ENCODE measurements at regions not wholly inside any gene's neighbourhood (a gene's known extent, or its start where the extent isn't known, plus 50 kb on each side); places are given as distances from the start of the nearest gene placed in this dataset.
"Not testable (repeated sequence)": the region's sequence is repeated elsewhere in the genome, so short reads cannot be mapped to it uniquely, and the experiment has no call there.

GRCh38 chr20:30312220-30312619 lies 945.2 kb upstream of the DEFB115 start:
- not testable (repeated sequence) for H3K79me2 ChIP-seq (ENCODE audit: low read depth); H3K4me3 ChIP-seq; H3K9me3 ChIP-seq (ENCODE audit: low read depth); H4K20me1 ChIP-seq (ENCODE audit: low read depth); DNase-seq (ENCODE audit: low spot score); H3K27me3 Mint-ChIP-seq (ENCODE audit: insufficient read depth, low read depth); H2AFZ ChIP-seq (replicated peaks); H3K4me1 ChIP-seq; H3K36me3 Mint-ChIP-seq; H3K4me3 Mint-ChIP-seq; H3K4me1 Mint-ChIP-seq; H3K27ac Mint-ChIP-seq; H3K36me3 ChIP-seq; H3K27ac ChIP-seq; H3K9ac ChIP-seq; H3K4me2 ChIP-seq; H3K27me3 ChIP-seq; H3F3A ChIP-seq (ENCODE audit: low read depth)
- peaks cover 26% of the 10 kb centered on the region for H3K9me3 Mint-ChIP-seq

DNA sequence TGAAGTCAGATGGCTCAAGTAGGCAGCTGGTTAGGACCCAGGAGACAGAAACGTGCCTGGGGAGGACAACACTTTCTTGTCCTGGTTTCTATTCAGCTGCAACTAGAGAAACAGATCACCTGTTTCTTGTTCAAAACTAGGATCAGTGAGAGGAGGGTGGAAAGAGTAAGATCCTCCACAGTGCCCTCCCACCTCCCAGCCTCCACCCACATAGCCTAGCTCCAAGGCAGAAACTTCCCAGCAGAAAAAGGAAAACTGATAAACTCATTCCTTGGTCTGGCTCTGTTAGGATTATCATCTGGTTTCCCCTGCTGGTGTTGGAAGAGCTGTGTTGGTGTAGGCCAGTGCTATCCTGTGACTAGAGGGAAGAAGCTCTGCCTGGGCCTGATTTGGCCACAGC lies 943.8 kb upstream of the DEFB115 start:
- not testable (repeated sequence) for H3K36me3 Mint-ChIP-seq; H3K27ac ChIP-seq; H3K4me1 ChIP-seq; H3K4me3 Mint-ChIP-seq; H3K9me3 ChIP-seq (ENCODE audit: low read depth); H3K36me3 ChIP-seq; H3K4me1 Mint-ChIP-seq; H2AFZ ChIP-seq (replicated peaks); H3K27ac Mint-ChIP-seq; H3K27me3 ChIP-seq; H3F3A ChIP-seq (ENCODE audit: low read depth); DNase-seq (ENCODE audit: low spot score); H3K27me3 Mint-ChIP-seq (ENCODE audit: insufficient read depth, low read depth); H3K4me3 ChIP-seq; H3K9ac ChIP-seq; H4K20me1 ChIP-seq (ENCODE audit: low read depth); H3K4me2 ChIP-seq; H3K79me2 ChIP-seq (ENCODE audit: low read depth)
- H3K9me3 Mint-ChIP-seq: peaks cover 32% of the 10 kb centered on the region

DNA sequence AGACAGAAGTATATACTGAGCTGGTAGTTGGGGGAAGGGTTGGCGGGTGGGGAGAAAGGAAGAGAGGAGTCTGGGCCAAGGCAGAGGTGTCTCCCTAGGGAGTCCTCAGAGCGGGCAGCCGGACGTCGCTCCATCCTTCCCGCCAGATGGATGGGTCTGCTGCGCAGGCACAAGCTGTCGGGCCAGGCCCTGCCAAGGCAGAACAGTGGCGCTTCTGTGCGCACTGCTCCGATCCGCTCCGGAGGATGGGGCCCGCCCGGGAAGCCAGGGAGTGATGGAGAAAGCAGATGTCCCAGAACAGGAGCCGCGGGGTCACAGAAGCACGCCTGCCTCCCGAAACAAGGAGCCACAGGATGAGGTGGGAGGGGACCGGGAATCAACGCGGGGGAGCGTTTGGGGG lies 941.4 kb upstream of the DEFB115 start:
- H3K9me3 Mint-ChIP-seq: peaks cover 34% of the 10 kb centered on the region
- not testable (repeated sequence) for H3K9ac ChIP-seq; DNase-seq (ENCODE audit: low spot score); H3K4me1 ChIP-seq; H3K27ac ChIP-seq; H3K4me3 ChIP-seq; H3K27me3 ChIP-seq; H3K9me3 ChIP-seq (ENCODE audit: low read depth); H3K4me2 ChIP-seq; H3K36me3 Mint-ChIP-seq; H2AFZ ChIP-seq (replicated peaks); H3K27me3 Mint-ChIP-seq (ENCODE audit: insufficient read depth, low read depth); H4K20me1 ChIP-seq (ENCODE audit: low read depth); H3K79me2 ChIP-seq (ENCODE audit: low read depth); H3K27ac Mint-ChIP-seq; H3K4me1 Mint-ChIP-seq; H3K36me3 ChIP-seq; H3K4me3 Mint-ChIP-seq; H3F3A ChIP-seq (ENCODE audit: low read depth)

DNA sequence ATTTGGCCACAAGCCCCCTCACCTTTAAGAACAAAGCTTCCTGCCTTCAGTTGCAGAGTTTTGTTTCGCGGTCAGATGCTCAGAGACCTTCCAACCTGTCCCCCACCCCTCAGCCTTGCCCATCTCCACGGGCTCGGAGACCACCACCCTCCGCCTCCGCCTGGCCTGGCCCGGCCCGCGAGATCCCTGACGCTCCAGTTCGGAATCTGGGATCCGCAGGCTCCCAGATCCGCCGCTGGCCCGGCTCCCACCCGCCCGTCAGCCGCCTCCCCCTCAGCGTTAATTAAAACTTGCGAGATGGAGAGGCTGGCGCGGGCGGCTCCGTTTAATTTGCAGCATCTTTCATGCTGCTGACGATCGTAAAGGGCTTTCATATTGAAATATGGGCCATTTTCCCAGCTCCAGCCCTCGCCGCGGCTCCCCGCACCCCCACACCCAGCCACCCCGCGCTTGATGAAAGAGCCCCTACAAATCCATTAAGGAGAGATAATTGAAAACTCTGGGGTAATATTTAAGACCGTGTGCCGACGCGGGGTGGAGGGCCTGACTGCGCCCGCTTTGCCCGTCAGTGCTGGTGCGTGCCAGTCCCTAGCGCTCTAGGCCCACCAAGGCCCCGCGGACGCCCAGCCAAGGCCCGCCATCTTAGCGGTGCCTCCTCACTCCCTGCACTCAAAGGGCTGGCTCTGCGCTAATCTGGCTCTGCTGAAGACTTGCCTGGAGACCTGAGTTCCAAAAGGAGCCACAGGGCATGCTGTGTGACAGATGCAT lies 940.7 kb upstream of the DEFB115 start:
- H3K4me1 ChIP-seq; H3K4me1 Mint-ChIP-seq; H3K4me3 ChIP-seq; DNase-seq (ENCODE audit: low spot score); H3K27ac Mint-ChIP-seq; H3K4me2 ChIP-seq; H3K79me2 ChIP-seq (ENCODE audit: low read depth); H3K9ac ChIP-seq; H3K27ac ChIP-seq; H3K27me3 Mint-ChIP-seq (ENCODE audit: insufficient read depth, low read depth); H3K36me3 Mint-ChIP-seq; H3K36me3 ChIP-seq; H3K9me3 ChIP-seq (ENCODE audit: low read depth); H4K20me1 ChIP-seq (ENCODE audit: low read depth); H3K27me3 ChIP-seq; H3F3A ChIP-seq (ENCODE audit: low read depth); H3K4me3 Mint-ChIP-seq; H2AFZ ChIP-seq (replicated peaks): not testable (repeated sequence)
- H3K9me3 Mint-ChIP-seq: peaks cover 34% of the 10 kb centered on the region

- H3K4me3 Mint-ChIP-seq; H3K4me3 ChIP-seq; H3K4me1 Mint-ChIP-seq; H3F3A ChIP-seq (ENCODE audit: low read depth); H3K9ac ChIP-seq; DNase-seq (ENCODE audit: low spot score); H3K27ac Mint-ChIP-seq; H3K79me2 ChIP-seq (ENCODE audit: low read depth); H4K20me1 ChIP-seq (ENCODE audit: low read depth); H3K27me3 Mint-ChIP-seq (ENCODE audit: insufficient read depth, low read depth); H2AFZ ChIP-seq (replicated peaks); H3K9me3 ChIP-seq (ENCODE audit: low read depth); H3K36me3 ChIP-seq; H3K4me1 ChIP-seq; H3K27ac ChIP-seq; H3K27me3 ChIP-seq; H3K4me2 ChIP-seq; H3K36me3 Mint-ChIP-seq: not testable (repeated sequence)
- H3K9me3 Mint-ChIP-seq: peaks cover 34% of the 10 kb centered on the region
Observed at GRCh38 chr20:30333744-30334143, 923.7 kb upstream of the DEFB115 start.

DNA sequence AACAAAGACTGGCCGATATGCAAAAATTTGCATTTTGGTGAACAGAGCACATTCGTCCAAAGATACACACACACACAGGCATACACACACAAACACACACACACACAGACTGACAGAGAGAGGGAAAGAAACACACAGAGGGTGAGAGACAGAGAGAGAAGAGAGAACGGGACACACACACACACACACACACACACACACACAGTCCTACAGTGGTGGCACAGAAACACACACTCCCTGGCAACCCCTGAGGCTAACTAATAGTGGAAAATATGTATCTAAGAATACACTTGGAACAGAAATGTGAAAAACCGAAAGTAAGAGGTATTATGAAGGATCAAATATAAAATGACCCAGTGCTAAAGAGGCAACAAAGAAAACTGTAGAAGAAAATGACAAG lies 919.9 kb upstream of the DEFB115 start:
- not testable (repeated sequence) for H3K27ac ChIP-seq; H3K4me2 ChIP-seq; H2AFZ ChIP-seq (replicated peaks); H4K20me1 ChIP-seq (ENCODE audit: low read depth); H3K27me3 ChIP-seq; H3K9ac ChIP-seq; H3K4me3 ChIP-seq; DNase-seq (ENCODE audit: low spot score); H3K36me3 ChIP-seq; H3K27ac Mint-ChIP-seq; H3K9me3 ChIP-seq (ENCODE audit: low read depth); H3K4me1 ChIP-seq; H3K27me3 Mint-ChIP-seq (ENCODE audit: insufficient read depth, low read depth); H3F3A ChIP-seq (ENCODE audit: low read depth); H3K4me1 Mint-ChIP-seq; H3K4me3 Mint-ChIP-seq; H3K36me3 Mint-ChIP-seq; H3K79me2 ChIP-seq (ENCODE audit: low read depth)
- peaks cover 26% of the 10 kb centered on the region for H3K9me3 Mint-ChIP-seq

DNA sequence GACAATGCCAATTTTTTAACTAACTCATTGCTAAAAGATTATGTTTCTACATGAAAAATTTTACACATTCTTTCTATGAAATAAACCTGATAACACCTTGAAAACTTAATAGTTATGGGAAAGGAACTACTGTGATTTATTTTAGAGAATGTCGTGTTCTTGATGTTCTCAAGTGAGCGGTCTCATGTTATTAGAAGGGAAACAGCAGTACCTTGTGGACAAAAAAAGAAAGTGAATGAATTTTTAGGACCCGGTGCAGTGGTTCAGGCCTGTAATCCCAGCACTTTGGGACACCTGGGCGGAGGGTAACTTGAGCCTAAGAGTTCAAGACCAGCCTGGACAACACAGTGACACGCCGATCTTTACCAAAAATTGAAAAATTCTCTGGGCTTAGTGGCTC lies 908.5 kb upstream of the DEFB115 start:
- H3K4me3 ChIP-seq; H3K9ac ChIP-seq; H3K36me3 Mint-ChIP-seq; H3K4me3 Mint-ChIP-seq; H3K36me3 ChIP-seq; H4K20me1 ChIP-seq (ENCODE audit: low read depth); H3K4me1 Mint-ChIP-seq; H3K27me3 ChIP-seq; H2AFZ ChIP-seq (replicated peaks); H3K27me3 Mint-ChIP-seq (ENCODE audit: insufficient read depth, low read depth); H3K79me2 ChIP-seq (ENCODE audit: low read depth); H3K9me3 ChIP-seq (ENCODE audit: low read depth); H3K4me2 ChIP-seq; H3K27ac Mint-ChIP-seq; DNase-seq (ENCODE audit: low spot score); H3K27ac ChIP-seq; H3F3A ChIP-seq (ENCODE audit: low read depth); H3K4me1 ChIP-seq: not testable (repeated sequence)
- peaks cover 20% of the 10 kb centered on the region for H3K9me3 Mint-ChIP-seq

All from neural progenitor cell (in vitro differentiated cells).